ENCODE measurements at regions not wholly inside any gene's neighbourhood (a gene's known extent, or its start where the extent isn't known, plus 50 kb on each side); places are given as distances from the start of the nearest gene placed in this dataset.
"Not testable (repeated sequence)": the region's sequence is repeated elsewhere in the genome, so short reads cannot be mapped to it uniquely, and the experiment has no call there.

DNA sequence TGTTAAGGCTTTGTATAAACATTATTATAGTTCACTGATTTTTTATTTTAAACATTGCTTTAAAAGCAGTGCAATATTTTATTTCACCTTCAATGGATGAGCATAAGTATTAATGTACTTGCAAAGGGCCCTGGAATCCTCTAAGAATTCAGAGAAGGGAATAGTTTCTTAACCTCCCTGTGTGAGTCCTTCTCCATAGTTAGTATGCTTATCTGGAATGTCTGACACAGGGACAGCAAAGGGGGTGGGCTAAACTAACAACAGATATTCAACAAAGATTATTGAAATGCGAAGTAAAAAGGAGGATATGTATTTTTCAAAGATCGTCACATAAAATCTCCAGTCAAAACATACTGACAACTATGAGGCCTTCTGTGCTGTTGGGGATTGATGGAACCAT is 300.4 kb downstream of the CENPW start:
- H3K27ac ChIP-seq: no peak overlapping the region
- no peaks in the 10 kb centered on the region for H3K9me3 ChIP-seq (replicated peaks)
- no peaks in the 10 kb centered on the region for H3K4me1 ChIP-seq (replicated peaks)
- no peak overlapping the region for H3K4me3 ChIP-seq
- DNase-seq (ENCODE audit: low read depth in 1 of 2, low spot score in 2 of 2): no peak
- no peaks in the 10 kb centered on the region for H3K36me3 ChIP-seq
- no peaks in the 10 kb centered on the region for H3K27me3 ChIP-seq (replicated peaks)

DNA sequence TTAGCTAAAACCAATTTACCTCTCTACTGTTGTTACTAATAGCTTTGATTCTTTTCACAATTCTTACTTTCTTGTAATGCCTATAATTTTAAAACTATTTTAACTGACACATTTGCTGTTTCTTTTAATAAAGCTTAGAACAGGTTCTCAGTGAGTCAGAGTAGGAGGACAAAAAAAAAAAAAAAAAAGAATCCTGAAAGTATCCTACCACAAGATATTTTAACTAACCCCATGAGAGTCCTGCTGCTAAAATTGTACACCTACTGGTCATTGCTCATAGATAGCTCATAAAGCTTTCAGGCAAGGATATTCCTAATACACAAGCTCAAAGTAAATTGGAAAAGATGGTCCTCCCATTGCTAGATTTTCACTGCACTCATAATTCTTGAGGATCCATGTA is 301.0 kb downstream of the CENPW start:
- no peak for DNase-seq (ENCODE audit: low read depth in 1 of 2, low spot score in 2 of 2)
- Histone ChIP-seq H3K27ac (no peak overlapping the region), H3K4me1 (replicated peaks) (no peaks in the 10 kb centered on the region), H3K27me3 (replicated peaks) (no peaks in the 10 kb centered on the region), H3K36me3 (no peaks in the 10 kb centered on the region), H3K4me3 (no peak overlapping the region), H3K9me3 (replicated peaks) (no peaks in the 10 kb centered on the region)

DNA sequence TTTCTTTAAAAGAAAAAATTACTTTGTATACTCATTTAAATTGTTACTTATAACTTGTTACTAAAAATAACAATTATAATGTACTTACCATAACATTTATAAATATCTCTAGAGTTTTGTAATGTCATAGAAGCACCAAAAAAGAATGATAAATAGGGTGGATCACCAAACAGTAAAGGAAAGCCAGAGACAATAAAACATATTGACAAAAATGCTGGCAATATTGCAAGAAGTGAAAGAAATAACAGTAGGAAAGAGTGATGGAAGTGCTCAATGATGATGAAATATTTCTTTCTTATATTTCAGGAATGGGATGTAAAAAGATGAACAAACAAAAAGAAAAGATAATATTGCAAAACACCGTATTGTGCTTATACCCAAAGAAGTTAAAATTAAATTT is 301.7 kb downstream of the CENPW start:
- H3K36me3 ChIP-seq: no peaks in the 10 kb centered on the region
- DNase-seq (ENCODE audit: low read depth in 1 of 2, low spot score in 2 of 2): no peak
- H3K27ac ChIP-seq: no peak overlapping the region
- H3K9me3 ChIP-seq (replicated peaks): no peaks in the 10 kb centered on the region
- H3K4me1 ChIP-seq (replicated peaks): no peaks in the 10 kb centered on the region
- H3K27me3 ChIP-seq (replicated peaks): no peaks in the 10 kb centered on the region
- H3K4me3 ChIP-seq: no peak overlapping the region

DNA sequence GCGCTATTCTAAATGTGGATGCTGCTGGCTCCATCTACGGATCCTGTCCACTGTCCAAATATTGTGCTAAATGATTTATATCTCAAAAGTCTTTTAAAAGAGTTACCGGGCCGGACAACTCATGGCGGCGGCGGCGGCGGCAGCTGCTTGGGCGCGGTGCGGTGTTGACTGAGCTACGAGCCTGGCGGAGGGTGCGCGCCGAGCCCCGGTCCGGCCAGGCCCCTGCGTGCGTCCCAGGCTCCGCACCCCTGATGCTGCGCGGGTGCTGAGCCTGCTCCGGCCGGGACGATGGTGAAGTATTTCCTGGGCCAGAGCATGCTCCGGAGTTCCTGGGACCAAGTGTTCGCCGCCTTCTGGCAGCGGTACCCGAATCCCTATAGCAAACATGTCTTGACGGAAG is 303.4 kb downstream of the CENPW start:
- H3K4me3 ChIP-seq: no peak overlapping the region
- H3K36me3 ChIP-seq: no peaks in the 10 kb centered on the region
- no peak for DNase-seq (ENCODE audit: low read depth in 1 of 2, low spot score in 2 of 2)
- no peak overlapping the region for H3K27ac ChIP-seq
- H3K4me1 ChIP-seq (replicated peaks): no peaks in the 10 kb centered on the region
- H3K9me3 ChIP-seq (replicated peaks): no peaks in the 10 kb centered on the region
- no peaks in the 10 kb centered on the region for H3K27me3 ChIP-seq (replicated peaks)

DNA sequence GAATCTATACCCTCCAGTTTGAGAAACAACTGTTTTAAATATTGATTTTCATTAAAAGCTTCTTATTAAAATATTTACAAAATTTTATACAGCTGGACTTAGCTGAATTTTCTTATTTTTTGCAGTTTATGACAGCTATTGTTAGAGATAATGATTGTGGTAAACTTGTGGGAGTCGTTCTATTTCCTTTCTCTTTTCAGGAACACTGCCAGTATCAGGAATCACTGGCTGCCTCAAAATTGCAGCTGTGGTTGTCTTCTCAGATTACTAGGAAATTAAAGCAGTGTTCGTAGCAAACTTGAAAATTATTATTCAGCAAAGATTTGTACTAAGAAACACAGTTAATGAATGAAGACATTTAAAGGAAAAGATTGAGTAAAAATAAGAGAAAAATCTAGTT is 311.0 kb downstream of the CENPW start:
- Histone ChIP-seq H3K4me3 (no peak overlapping the region), H3K27me3 (replicated peaks) (no peaks in the 10 kb centered on the region), H3K27ac (no peak overlapping the region), H3K9me3 (replicated peaks) (no peaks in the 10 kb centered on the region), H3K36me3 (no peaks in the 10 kb centered on the region), H3K4me1 (replicated peaks) (no peaks in the 10 kb centered on the region)
- DNase-seq (ENCODE audit: low read depth in 1 of 2, low spot score in 2 of 2): no peak

DNA sequence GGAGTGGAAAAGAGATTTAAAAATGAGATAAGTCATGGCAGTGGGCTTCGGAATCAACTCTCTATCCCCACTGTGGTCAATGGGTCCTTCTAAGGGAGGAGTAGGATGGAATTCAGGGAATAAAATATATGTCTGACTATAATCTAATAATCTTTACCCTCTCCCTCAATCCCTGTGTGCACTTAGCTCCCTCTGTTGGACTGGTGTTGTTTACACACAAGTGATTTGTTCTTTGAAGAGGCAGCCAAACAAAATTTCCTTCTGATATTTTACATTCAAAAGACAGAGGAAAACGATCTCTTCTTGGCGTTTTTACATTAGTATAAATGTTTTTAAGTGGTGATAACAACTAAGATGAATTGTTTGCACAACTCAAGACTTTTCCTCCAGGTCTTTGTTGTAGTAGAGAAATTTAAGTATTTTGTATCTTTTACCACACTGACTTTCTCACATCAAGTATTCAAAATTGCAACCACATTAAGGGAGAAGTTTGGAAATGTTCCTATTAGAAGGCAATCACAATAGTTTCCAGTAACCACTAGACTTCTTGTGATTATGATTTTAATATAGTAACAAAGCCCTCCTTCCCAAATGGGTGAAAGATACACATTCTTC is 317.8 kb downstream of the CENPW start:
- Histone ChIP-seq H3K4me1 (replicated peaks) (no peaks in the 10 kb centered on the region), H3K27ac (no peak overlapping the region), H3K36me3 (no peaks in the 10 kb centered on the region), H3K9me3 (replicated peaks) (no peaks in the 10 kb centered on the region), H3K27me3 (replicated peaks) (no peaks in the 10 kb centered on the region), H3K4me3 (no peak overlapping the region)
- DNase-seq (ENCODE audit: low read depth in 1 of 2, low spot score in 2 of 2): no peak

DNA sequence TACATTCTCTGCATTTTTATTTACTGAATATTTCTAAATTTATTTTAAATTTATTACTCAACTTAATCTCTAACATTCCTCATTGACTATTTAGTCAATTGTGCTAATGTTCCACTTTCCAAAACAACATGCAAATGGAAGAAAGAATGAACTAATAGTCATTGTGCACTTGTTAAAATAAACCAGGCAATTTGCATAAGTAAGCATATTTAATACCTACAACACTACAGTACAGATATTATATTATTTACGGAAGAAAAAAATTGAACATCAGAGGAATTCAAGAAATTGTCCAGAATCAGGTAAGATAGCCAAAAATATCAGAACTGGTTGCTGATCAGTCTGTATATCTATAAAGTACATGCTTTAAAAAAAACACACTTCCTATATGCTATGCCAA is 320.5 kb downstream of the CENPW start:
- Histone ChIP-seq H3K27me3 (replicated peaks) (no peaks in the 10 kb centered on the region), H3K4me1 (replicated peaks) (no peaks in the 10 kb centered on the region), H3K9me3 (replicated peaks) (no peaks in the 10 kb centered on the region), H3K36me3 (no peaks in the 10 kb centered on the region), H3K4me3 (no peak overlapping the region), H3K27ac (no peak overlapping the region)
- DNase-seq (ENCODE audit: low read depth in 1 of 2, low spot score in 2 of 2): no peak

DNA sequence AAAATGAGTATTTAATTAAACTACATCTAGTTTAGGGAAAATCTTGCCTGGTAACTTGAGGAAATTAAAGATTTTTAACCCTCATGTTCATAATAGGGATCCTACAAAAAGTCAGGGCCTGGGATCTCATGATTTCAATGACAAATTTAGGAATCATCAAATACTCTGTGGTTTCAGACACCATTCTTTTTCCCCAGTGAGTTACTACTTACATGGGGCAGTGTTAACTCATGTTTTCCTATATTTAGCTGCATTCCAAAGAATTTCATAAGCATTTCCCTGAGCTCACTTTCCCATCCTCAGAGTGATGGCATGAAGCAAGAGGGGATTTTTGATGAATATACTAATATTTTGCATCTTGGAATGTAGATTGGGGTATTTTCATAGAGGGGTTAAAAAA is 321.7 kb downstream of the CENPW start:
- no peaks in the 10 kb centered on the region for H3K4me1 ChIP-seq (replicated peaks)
- no peaks in the 10 kb centered on the region for H3K36me3 ChIP-seq
- H3K27ac ChIP-seq: no peak overlapping the region
- no peaks in the 10 kb centered on the region for H3K9me3 ChIP-seq (replicated peaks)
- no peak overlapping the region for H3K4me3 ChIP-seq
- no peak for DNase-seq (ENCODE audit: low read depth in 1 of 2, low spot score in 2 of 2)
- no peaks in the 10 kb centered on the region for H3K27me3 ChIP-seq (replicated peaks)

DNA sequence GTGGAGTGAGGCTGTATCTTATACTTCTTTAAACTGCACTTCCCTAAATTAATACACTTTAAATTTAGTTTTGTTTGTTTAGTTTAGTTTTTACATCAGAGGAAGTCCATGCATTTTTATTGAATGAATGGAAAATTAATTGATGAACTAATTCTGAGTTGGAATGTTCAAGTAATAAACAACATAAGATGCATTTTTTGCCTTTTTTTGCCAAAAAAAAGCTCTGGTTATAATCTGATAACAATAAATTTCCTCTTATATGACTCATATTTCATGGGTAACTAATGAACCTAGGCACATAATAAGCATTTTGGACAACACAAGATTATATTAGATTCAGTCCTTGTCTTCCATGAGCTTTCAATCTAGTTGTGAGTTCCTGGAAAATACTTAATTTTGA is 323.1 kb downstream of the CENPW start:
- no peak for DNase-seq (ENCODE audit: low read depth in 1 of 2, low spot score in 2 of 2)
- Histone ChIP-seq H3K4me1 (replicated peaks) (no peaks in the 10 kb centered on the region), H3K36me3 (no peaks in the 10 kb centered on the region), H3K27me3 (replicated peaks) (no peaks in the 10 kb centered on the region), H3K4me3 (no peak overlapping the region), H3K27ac (no peak overlapping the region), H3K9me3 (replicated peaks) (no peaks in the 10 kb centered on the region)

DNA sequence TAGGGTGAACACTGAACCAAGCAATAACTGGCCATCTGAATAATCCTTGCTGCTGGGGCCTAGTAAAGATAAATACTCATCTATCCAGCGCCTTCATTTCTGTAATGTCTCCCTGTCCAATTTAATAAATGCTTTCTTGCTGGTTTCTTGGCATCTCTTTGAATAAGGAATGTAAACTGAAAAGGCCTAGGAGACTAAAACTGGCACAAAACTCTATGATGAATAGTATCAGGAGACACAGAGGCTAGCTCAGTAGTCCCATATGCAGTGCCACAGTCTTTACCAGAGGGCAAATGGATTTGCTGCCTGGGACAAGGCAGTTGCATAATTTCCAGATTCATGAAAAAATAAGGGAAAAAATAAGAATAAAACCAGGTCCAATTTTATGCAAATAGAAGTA is 324.4 kb downstream of the CENPW start:
- no peaks in the 10 kb centered on the region for H3K4me1 ChIP-seq (replicated peaks)
- H3K27ac ChIP-seq: no peak overlapping the region
- no peak for DNase-seq (ENCODE audit: low read depth in 1 of 2, low spot score in 2 of 2)
- no peaks in the 10 kb centered on the region for H3K9me3 ChIP-seq (replicated peaks)
- H3K36me3 ChIP-seq: no peaks in the 10 kb centered on the region
- no peak overlapping the region for H3K4me3 ChIP-seq
- H3K27me3 ChIP-seq (replicated peaks): no peaks in the 10 kb centered on the region

DNA sequence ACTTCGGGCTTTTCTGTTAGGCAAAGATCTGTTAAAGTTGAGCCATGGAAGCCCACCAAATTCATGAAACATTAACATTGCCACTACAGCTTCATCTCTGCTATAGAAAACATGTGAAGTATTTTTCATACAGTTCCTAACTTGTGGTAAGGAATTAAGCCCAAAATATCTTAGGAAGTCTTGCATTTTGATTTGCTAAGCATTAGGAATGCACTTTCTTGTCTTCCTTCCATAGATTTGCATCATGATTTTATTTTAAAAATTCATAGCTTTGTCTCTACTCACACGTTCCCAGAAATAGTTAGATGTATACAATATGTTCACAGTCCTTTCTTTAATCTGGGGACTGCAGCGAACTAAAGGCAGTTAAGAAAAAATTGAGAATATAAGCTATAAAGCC is 325.6 kb downstream of the CENPW start:
- Histone ChIP-seq H3K9me3 (replicated peaks) (no peaks in the 10 kb centered on the region; the same call in 1 of the 2 replicates), H3K27ac (no peak overlapping the region), H3K4me3 (no peak overlapping the region), H3K27me3 (replicated peaks) (no peaks in the 10 kb centered on the region), H3K36me3 (no peaks in the 10 kb centered on the region), H3K4me1 (replicated peaks) (no peaks in the 10 kb centered on the region)
- no peak for DNase-seq (ENCODE audit: low read depth in 1 of 2, low spot score in 2 of 2)

DNA sequence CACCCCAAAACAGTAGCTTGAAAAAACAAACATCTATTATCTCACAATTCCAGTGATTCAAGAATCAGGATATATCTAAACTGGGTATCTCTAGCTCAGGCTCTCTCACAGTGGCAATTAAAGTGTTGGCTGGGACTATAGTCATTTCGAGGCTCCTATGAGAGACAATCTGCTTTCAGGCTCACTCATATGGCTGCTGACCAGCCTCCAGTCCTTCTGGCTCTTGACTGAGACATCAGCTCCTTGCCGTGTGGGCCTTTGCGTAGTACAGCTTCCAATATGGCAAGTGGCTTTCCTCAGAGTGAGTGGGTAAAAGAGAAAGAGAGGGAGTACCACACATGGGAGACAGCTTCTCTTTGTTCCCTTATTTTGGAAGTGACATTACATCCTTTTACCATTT is 327.2 kb downstream of the CENPW start:
- no peak for DNase-seq (ENCODE audit: low read depth in 1 of 2, low spot score in 2 of 2)
- H3K4me1 ChIP-seq (replicated peaks): no peaks in the 10 kb centered on the region
- no peak overlapping the region for H3K4me3 ChIP-seq
- H3K27me3 ChIP-seq (replicated peaks): no peaks in the 10 kb centered on the region
- no peak overlapping the region for H3K27ac ChIP-seq
- no peaks in the 10 kb centered on the region for H3K36me3 ChIP-seq
- no peaks in the 10 kb centered on the region; the same call in 1 of the 2 replicates for H3K9me3 ChIP-seq (replicated peaks)

DNA sequence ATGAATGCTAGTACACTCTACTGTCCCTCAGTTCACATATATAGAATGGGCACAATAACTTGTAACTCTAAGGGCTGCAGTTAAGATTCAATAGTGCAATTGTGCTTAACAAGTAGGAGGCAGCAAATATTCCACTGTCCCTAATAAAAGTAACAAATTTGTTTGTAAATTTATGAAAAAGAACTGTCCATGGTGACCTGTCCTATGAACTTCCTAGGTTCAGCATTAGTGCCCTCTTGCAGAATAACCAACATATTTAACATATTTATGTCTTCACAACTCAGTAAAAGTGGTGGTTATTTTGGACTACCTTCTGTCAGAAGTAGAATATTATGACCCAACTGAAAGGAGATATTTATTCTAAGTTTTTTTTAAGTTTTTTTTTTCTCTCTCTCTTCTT is 327.8 kb downstream of the CENPW start:
- no peaks in the 10 kb centered on the region for H3K4me1 ChIP-seq (replicated peaks)
- no peak overlapping the region for H3K4me3 ChIP-seq
- H3K36me3 ChIP-seq: no peaks in the 10 kb centered on the region
- DNase-seq (ENCODE audit: low read depth in 1 of 2, low spot score in 2 of 2): no peak
- H3K9me3 ChIP-seq (replicated peaks): no peaks in the 10 kb centered on the region; the same call in 1 of the 2 replicates
- no peak overlapping the region for H3K27ac ChIP-seq
- H3K27me3 ChIP-seq (replicated peaks): no peaks in the 10 kb centered on the region

DNA sequence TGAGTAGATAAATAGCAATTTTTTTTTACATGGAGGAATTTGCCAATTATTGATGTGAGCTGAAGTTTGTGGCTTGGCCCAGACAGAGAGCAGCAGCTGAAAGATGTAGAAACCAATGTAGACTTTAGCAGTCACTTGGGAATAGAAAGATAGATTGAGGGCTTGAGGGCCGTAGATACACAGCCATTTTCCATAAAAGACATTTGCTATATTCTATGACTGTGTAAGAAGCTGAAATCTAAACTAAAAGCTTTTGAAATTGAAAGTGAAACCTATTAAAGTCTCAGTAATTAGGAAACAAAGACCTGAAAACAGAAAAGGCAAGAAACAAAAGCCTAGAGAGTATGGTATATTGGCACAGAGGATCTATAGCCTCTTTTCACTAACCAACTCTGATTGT is 332.7 kb downstream of the CENPW start:
- H3K27ac ChIP-seq: no peak overlapping the region
- H3K4me3 ChIP-seq: no peak overlapping the region
- no peak for DNase-seq (ENCODE audit: low read depth in 1 of 2, low spot score in 2 of 2)
- H3K9me3 ChIP-seq (replicated peaks): no peaks in the 10 kb centered on the region; the same call in 1 of the 2 replicates
- no peaks in the 10 kb centered on the region for H3K4me1 ChIP-seq (replicated peaks)
- no peaks in the 10 kb centered on the region for H3K36me3 ChIP-seq
- H3K27me3 ChIP-seq (replicated peaks): no peaks in the 10 kb centered on the region

DNA sequence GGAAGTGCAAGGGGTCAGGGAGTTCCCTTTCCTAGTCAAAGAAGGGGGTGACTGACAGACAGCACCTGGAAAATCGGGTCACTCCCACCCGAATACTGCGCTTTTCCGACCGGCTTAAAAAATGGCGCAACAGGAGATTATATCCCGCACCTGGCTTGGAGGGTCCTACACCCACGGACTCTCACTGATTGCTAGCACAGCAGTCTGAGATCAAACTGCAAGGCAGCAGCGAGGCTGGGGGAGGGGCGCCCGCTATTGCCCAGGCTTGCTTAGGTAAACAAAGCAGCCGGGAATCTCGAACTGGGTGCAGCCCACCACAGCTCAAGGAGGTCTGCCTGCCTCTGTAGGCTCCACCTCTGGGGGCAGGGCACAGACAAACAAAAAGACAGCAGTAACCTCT is 333.8 kb downstream of the CENPW start:
- not testable (repeated sequence) for H3K4me3 ChIP-seq; H3K27ac ChIP-seq; H3K4me1 ChIP-seq (replicated peaks); DNase-seq (ENCODE audit: low read depth in 1 of 2, low spot score in 2 of 2); H3K36me3 ChIP-seq; H3K27me3 ChIP-seq (replicated peaks); H3K9me3 ChIP-seq (replicated peaks)
